ENCODE measurements at regions not wholly inside any gene's neighbourhood (a gene's known extent, or its start where the extent isn't known, plus 50 kb on each side); places are given as distances from the start of the nearest gene placed in this dataset.

- no peaks in the 10 kb centered on the region for H4K20me1 ChIP-seq (ENCODE audit: insufficient read depth)
- no TSS peak for BruUV-seq (replicated peaks)
- TF ChIP-seq ZNF274 (IDR thresholded peaks at IDR 0.05; ENCODE audit: low read depth, low read length), result no peak
- no peak for TF ChIP-seq RAD21 (IDR thresholded peaks at IDR 0.05; ENCODE audit: low read depth)
- TF ChIP-seq SRF (IDR thresholded peaks at IDR 0.05; ENCODE audit: low read depth), result no peak
- TF ChIP-seq CBX3 (IDR thresholded peaks at IDR 0.05; ENCODE audit: low read depth), result no peak
- no peak for TF ChIP-seq EGR1 (IDR thresholded peaks at IDR 0.05; ENCODE audit: low read depth)
- no peak for TF ChIP-seq CEBPB (IDR thresholded peaks at IDR 0.05; ENCODE audit: low read depth)
- no peak for TF ChIP-seq FOSL1 (IDR thresholded peaks at IDR 0.05; ENCODE audit: low read depth)
- no peak for TF ChIP-seq POLR2AphosphoS5 (IDR thresholded peaks at IDR 0.05; ENCODE audit: low read depth, low read length)
- TF ChIP-seq YY1 (IDR thresholded peaks at IDR 0.05; ENCODE audit: extremely low read depth, insufficient replicate concordance, low read depth, low read length), result no peak
- no peak for TF ChIP-seq SP1 (IDR thresholded peaks at IDR 0.05; ENCODE audit: low read depth)
- TF ChIP-seq MAX (IDR thresholded peaks at IDR 0.05), result no peak
- no peak for TF ChIP-seq EZH2 (IDR thresholded peaks at IDR 0.05)
- TF ChIP-seq REST (IDR thresholded peaks at IDR 0.05; ENCODE audit: low read depth), result no peak
- no peak for TF ChIP-seq EZH2phosphoT487 (IDR thresholded peaks at IDR 0.05; ENCODE audit: borderline replicate concordance)
- no peak for TF ChIP-seq ELF1 (IDR thresholded peaks at IDR 0.05; ENCODE audit: borderline replicate concordance, low read depth)
- TF ChIP-seq POLR2A (IDR thresholded peaks at IDR 0.05; ENCODE audit: borderline replicate concordance, extremely low read depth, insufficient read depth, insufficient read length), result no peak
- no peak for TF ChIP-seq SIN3A (IDR thresholded peaks at IDR 0.05; ENCODE audit: low read depth)
- no peak for TF ChIP-seq ATF3 (IDR thresholded peaks at IDR 0.05)
- DNase-seq (ENCODE audit: low read depth, low spot score) (no peak), ATAC-seq (no peak)
- H3K79me2 ChIP-seq (ENCODE audit: insufficient read depth, low read length), result no peaks in the 10 kb centered on the region
- H3K4me1 ChIP-seq (ENCODE audit: control insufficient read depth in 1 of 2, insufficient read depth in 2 of 2, low read length in 2 of 2), result peaks cover 5 to 17% of the 10 kb centered on the region in 2 experiments
- H3K36me3 ChIP-seq (ENCODE audit: control insufficient read depth in 1 of 2, insufficient read depth in 2 of 2, low read length in 2 of 2), result no peaks in the 10 kb centered on the region
- no peaks in the 10 kb centered on the region for H3K9me3 ChIP-seq (ENCODE audit: control insufficient read depth in 1 of 2, insufficient read depth in 1 of 2, low read depth in 1 of 2, low read length in 2 of 2)
- ChIA-PET POLR2A (no interaction called here), RAD21 (ENCODE audit: low non-redundant PET in 1 of 2, low total read pairs in 2 of 2, uncharacterized antibody in 2 of 2, unreplicated experiment in 2 of 2) (no interaction called here), CTCF (no interaction called here)
- H3K4me2 ChIP-seq (ENCODE audit: low read length), result no peak overlapping the region
- intact Hi-C loops (cut with micrococcal nuclease), result no loop called here
- H3K27me3 ChIP-seq (ENCODE audit: insufficient read depth, low read length), result no peaks in the 10 kb centered on the region
- no peak overlapping the region for H3K4me3 ChIP-seq (replicated peaks in 1 of 2; ENCODE audit: low read depth in 1 of 2, low read length in 2 of 2)
- H3K27ac ChIP-seq (ENCODE audit: low read depth, low read length), result no peak overlapping the region
- H3K9me2 ChIP-seq (ENCODE audit: insufficient read depth), result no peaks in the 10 kb centered on the region
- H3K9ac ChIP-seq (ENCODE audit: low read length), result no peak overlapping the region
- no peak overlapping the region for H2AFZ ChIP-seq (ENCODE audit: low read depth, low read length, poor library complexity, severe bottlenecking)
Measured at GRCh38 chr12:116631619-116632018, 72.4 kb downstream of the MAP1LC3B2 start.
